ENCODE measurements at regions not wholly inside any gene's neighbourhood (a gene's known extent, or its start where the extent isn't known, plus 50 kb on each side); places are given as distances from the start of the nearest gene placed in this dataset.

DNA sequence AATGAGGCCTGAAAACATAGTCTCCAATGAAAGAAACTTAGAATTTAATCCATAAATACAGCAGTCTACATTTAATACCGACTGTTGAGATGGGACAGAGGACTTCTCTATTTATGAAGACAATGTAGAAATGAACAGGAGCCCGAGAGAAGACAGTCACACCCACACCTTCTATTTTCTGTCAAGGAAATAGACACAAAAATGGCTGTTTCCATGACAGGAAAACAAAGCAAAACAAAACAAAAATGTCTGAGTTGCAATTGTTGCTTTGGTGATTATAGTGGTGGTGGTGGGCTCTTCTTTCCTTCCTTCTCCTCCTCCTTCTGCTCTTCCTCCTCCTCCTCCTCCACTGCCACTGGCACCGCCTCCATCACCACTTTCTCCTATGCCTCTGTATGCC, 72.3 kb upstream of the CCDC68 start:
- no peak overlapping the region for H3K27ac ChIP-seq
- no peaks in the 10 kb centered on the region for H3K4me1 ChIP-seq
- no peaks in the 10 kb centered on the region for H3K27me3 ChIP-seq
- H3K36me3 ChIP-seq = no peaks in the 10 kb centered on the region
- WGBS, 2 donors = 69 to 75% methylated on average over 3 of the region's 3 CpGs
- H3K4me3 ChIP-seq = no peak overlapping the region
- no peaks in the 10 kb centered on the region for H3K9me3 ChIP-seq
- TF ChIP-seq POLR2A (IDR thresholded peaks at IDR 0.05) (no peak), EP300 (IDR thresholded peaks at IDR 0.05) (no peak)
- TF ChIP-seq, protein P1, sequence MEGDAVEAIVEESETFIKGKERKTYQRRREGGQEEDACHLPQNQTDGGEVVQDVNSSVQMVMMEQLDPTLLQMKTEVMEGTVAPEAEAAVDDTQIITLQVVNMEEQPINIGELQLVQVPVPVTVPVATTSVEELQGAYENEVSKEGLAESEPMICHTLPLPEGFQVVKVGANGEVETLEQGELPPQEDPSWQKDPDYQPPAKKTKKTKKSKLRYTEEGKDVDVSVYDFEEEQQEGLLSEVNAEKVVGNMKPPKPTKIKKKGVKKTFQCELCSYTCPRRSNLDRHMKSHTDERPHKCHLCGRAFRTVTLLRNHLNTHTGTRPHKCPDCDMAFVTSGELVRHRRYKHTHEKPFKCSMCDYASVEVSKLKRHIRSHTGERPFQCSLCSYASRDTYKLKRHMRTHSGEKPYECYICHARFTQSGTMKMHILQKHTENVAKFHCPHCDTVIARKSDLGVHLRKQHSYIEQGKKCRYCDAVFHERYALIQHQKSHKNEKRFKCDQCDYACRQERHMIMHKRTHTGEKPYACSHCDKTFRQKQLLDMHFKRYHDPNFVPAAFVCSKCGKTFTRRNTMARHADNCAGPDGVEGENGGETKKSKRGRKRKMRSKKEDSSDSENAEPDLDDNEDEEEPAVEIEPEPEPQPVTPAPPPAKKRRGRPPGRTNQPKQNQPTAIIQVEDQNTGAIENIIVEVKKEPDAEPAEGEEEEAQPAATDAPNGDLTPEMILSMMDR (IDR thresholded peaks at IDR 0.05) = no peak
- no peak for DNase-seq (ENCODE audit: low spot score in 2 of 2)

DNA sequence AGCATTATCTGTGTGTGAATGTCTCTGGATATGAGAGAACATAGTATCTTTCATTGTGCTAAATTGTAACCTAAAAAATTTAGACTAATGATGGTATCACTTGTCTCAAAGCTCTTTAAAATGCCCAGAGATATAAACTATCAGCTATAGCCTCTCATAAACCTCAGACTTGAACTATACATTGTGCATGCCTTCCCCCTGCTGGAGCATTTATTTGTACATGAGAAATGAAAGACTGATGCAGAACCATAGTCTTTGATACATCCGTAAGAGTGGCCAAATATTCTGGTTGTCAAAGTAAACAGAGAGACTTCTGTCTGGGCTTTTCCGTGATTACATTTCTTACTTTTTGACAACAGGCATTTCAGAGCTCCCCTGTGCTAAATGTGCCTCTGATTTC, 71.9 kb upstream of the CCDC68 start:
- Histone ChIP-seq H3K27me3 (no peaks in the 10 kb centered on the region), H3K4me3 (no peak overlapping the region), H3K4me1 (no peaks in the 10 kb centered on the region), H3K36me3 (no peaks in the 10 kb centered on the region), H3K27ac (no peak overlapping the region), H3K9me3 (no peaks in the 10 kb centered on the region)
- 57 to 63% methylated on average over 2 of the region's 2 CpGs for WGBS, 2 donors
- TF ChIP-seq, protein P1 (IDR thresholded peaks at IDR 0.05) = no peak
- TF ChIP-seq EP300 (IDR thresholded peaks at IDR 0.05) (no peak), POLR2A (IDR thresholded peaks at IDR 0.05) (no peak)
- DNase-seq (ENCODE audit: low spot score in 2 of 2) = no peak

DNA sequence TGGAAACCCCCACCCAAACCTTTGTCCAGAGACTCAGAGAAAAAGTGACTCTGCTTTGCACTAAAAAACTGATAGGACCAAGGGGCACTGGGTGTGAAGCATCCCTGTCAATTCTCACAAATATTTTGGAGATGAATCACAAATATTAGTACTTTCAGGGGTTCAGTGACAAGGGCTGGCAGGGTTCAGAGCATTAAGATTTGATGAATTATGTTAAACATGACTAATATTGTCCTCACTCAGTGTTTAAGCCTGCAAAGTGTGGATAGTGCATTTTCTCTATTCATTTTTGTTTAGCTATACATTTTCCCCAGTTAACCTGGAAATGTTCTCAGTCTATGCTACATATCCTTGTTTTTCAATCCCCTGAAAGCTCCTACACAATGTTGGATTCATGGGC, 65.3 kb upstream of the CCDC68 start:
- Histone ChIP-seq H3K27ac (no peak overlapping the region), H3K36me3 (no peaks in the 10 kb centered on the region), H3K9me3 (no peaks in the 10 kb centered on the region), H3K4me3 (no peak overlapping the region), H3K4me1 (no peaks in the 10 kb centered on the region), H3K27me3 (no peaks in the 10 kb centered on the region)
- DNase-seq (ENCODE audit: low spot score in 2 of 2) = no peak
- no peak for TF ChIP-seq EP300 (IDR thresholded peaks at IDR 0.05)
- TF ChIP-seq, protein P1 (IDR thresholded peaks at IDR 0.05) = no peak
- no peak for TF ChIP-seq POLR2A (IDR thresholded peaks at IDR 0.05)

DNA sequence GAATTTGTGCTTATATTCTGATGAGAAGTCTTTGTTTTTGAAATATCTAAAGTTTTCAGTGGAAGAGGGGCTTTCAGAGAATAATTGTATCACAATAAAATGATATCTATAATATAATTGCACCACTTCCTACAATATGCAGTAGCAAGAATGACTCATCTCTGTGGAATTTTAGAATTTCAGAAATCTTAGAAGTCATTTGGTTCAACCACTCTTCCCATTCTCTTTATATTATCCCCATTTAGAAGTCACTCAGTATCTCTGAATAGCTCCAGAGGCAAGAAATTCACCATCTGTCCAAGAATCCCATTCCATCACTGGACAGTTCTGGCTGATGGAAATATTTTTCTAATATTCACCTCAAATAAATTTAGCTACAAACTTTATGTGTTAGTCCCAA, 59.3 kb upstream of the CCDC68 start:
- Histone ChIP-seq H3K36me3 (no peaks in the 10 kb centered on the region), H3K4me3 (no peak overlapping the region), H3K27me3 (no peaks in the 10 kb centered on the region), H3K9me3 (no peaks in the 10 kb centered on the region), H3K4me1 (no peaks in the 10 kb centered on the region), H3K27ac (no peak overlapping the region)
- no peak for TF ChIP-seq EP300 (IDR thresholded peaks at IDR 0.05)
- TF ChIP-seq POLR2A (IDR thresholded peaks at IDR 0.05) = no peak
- TF ChIP-seq, protein P1 (IDR thresholded peaks at IDR 0.05) = no peak
- no peak for DNase-seq (ENCODE audit: low spot score in 2 of 2)

DNA sequence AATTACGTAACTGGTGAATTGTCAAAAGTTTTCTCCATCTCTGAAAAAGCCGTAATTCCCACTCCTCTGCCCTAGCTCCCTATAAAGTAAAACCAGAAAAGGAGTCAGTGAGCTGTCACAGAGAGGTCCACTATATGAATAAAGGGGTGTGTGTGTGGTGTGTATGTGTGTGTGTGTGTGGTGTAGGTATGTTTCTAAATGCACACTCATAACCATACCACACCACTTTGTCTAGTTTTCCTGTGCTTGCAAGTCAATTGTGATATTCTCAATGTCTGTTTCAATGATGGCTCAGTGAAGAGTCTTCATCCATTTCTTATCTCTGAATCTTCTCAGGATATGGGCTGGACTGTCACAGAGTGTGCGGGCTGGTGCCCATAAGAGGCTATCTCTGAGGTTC, 54.8 kb upstream of the CCDC68 start:
- no peaks in the 10 kb centered on the region for H3K36me3 ChIP-seq
- H3K27me3 ChIP-seq = no peaks in the 10 kb centered on the region
- TF ChIP-seq, protein P1 (IDR thresholded peaks at IDR 0.05) = no peak
- TF ChIP-seq POLR2A (IDR thresholded peaks at IDR 0.05) = no peak
- 94 to 95% methylated on average over 3 of the region's 3 CpGs for WGBS, 2 donors
- H3K9me3 ChIP-seq = no peaks in the 10 kb centered on the region
- H3K4me3 ChIP-seq = no peak overlapping the region
- no peak for DNase-seq (ENCODE audit: low spot score in 2 of 2)
- no peak overlapping the region for H3K27ac ChIP-seq
- H3K4me1 ChIP-seq = no peaks in the 10 kb centered on the region
